Middle frontal gyrus (tissue), 1 donor: ENCODE measurements at regions not wholly inside any gene's neighbourhood (a gene's known extent, or its start where the extent isn't known, plus 50 kb on each side); places are given as distances from the start of the nearest gene placed in this dataset.
A peak's percentile ranks its signal among the peaks of the same experiment; 100 is the strongest.
"Not testable (repeated sequence)": the region's sequence is repeated elsewhere in the genome, so short reads cannot be mapped to it uniquely, and the experiment has no call there.

Experiments used
- DNase-seq: peaks from one replicate; pipeline ENCODE4 v3.0.0-alpha.2; 2015; ENCODE audit warnings: low spot score; ENCODE audit errors: extremely low spot score

DNA sequence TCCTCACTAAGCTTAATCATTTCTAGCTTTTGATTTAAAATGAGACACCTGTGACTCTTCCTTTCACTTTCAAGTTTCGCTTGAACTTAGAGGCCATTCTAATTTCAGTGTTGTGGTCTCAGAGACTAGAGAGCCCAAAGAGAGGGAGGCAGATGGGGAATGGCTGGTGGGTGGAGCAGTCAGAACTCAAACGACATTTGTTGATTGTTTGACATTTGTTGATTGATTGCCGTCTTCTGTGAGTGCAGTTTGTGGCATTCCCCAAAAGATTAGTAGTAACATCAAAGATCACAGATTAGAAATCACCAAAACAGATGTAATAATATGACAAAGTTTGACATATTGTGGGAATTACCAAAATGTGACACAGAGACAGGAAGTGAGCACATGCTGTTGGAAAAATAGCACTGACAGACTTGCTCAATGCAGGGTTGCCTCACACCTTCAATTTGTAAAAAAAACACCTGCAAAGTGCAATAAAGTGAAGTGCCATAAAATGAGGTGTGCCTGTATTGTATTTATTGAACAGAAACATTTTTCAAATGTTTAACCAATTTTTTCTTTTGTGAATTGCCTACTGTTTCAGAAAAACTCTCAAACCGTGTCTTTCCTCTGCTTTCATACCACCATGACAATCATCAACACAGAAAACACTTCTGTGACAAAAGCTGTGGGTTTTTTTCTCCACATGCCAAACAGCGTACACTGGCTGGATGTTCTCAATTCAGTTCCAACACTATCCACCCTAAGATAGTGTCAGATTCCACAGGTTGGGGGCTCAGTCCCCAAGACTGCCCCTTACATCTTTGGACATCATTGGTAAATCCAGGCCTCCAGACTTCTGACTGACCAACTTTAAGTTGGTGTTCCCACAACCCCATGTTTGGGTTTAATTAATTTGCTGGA is 376.3 kb upstream of the RGS6 start:
- no peak for DNase-seq

DNA sequence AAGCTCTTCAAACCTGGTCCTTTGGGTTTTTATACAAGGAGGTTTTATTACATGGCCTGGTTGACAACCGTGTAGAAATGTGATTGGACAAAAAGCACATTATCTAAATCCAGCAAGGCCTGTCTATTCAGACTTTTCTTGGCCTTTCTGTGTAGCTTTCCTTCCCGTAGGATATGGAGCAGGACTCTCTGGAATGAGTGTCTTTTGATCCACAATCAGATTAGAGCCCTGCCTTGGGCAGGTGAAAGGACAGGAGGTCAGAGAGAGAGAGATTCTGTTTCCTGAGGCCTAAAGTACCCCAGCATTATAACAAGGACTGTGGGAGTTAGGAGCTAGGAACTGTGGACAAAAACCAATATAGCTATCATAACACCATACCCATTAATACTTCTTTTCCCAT is 375.5 kb upstream of the RGS6 start:
- DNase-seq: no peak

DNA sequence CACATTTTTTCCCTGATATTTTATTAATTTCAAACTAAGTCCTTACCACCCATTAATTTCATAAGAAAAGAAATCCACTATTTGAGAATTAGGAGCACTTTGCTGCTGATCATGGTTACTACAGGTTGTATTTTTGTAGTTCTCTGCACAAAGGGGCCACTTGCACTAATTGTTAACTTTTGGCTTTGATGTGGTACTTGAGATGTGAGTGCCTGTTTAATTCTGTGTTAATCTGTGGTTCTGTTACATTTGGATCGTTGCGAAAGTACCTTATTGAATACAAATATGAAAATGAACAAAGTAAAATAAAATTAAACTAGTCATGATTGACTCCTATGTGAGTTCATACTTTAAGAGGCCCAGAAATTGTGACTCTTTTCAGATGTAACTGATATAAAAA is 374.9 kb upstream of the RGS6 start:
- no peak for DNase-seq

DNA sequence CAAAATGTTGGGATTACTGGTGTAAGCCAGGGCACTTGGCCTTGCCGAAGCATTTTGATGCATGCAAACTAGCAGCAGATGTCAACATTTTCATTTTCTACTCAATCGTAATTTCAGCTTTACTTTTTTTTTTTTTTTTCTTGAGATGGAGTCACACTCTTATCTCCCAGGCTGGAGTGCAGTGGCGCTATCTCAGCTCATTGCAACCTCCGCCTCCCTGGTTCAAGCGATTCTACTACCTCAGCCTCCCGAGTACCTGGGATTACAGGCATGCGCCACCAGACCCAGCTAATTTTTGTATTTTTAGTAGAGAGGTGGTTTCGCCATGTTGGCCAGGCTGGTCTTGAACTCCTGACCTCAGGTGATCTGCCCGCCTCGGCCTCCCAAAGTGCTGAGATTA is 373.3 kb upstream of the RGS6 start:
- DNase-seq: not testable (repeated sequence)

DNA sequence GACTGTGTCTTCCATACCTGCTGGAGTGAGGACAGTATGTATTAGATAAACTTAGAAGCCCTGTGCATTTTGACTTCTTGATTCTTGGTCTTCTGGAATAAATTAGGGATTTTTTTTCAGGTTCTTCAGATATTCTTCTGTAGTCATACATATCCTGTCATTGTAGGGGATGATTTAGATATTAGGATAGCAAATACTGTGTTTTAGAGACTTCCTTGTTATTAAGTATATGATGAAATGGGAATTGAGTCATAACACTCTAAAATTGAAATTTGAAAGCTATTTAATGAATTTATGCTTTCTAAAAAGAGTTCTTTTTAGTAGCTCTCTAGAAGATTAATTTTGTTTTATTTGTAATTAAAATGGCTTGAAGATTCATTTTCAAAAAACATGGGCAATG is 371.5 kb upstream of the RGS6 start:
- DNase-seq: no peak

DNA sequence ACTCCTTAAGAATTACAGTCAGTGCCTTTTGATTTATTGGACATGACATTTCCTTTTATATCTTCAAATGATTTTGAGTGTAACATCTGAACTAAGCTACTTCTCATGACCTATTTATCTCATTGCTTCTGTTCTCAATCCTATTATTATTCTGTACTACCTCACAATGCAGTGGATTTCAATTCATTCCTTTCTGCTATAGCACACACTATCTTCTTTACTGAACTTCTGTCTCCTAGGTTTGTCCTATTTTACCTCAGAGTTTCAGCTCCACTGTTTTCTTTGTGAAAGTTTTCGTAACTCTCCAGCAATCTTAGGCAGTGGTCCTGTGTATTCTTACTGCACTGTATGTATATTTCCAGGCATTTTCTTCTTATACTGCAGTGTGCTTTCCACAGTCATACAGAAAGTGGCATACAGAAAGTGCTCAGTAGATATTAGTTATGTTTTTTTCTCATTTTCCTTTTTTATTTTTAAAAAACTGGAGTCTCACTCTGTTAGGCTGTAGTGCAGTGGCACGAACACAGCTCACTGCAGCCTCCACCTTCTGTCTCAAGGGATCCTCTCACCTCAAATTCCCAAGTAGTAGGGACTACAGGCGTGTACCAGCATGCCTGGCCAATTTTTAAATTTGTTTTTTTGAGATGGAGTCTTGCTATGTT is 368.6 kb upstream of the RGS6 start:
- no peak for DNase-seq

DNA sequence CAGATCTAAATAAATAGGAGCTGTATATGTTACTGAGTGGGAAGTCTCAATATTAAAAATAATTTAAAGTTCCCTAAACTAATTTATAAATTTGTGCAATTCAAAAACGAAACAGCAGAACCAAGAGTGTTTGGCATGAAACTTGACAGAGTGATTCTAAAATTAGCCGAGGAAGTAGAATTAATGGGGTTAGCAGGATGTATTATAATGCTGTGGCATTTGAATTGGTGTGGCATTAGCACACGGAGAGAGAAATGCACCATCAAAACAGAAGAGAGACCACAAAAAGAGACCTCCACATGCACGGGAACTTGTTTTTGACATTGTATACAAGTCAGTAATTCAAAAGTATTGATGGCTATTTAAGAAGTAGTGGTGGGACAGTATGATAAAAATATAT is 366.0 kb upstream of the RGS6 start:
- DNase-seq: no peak

DNA sequence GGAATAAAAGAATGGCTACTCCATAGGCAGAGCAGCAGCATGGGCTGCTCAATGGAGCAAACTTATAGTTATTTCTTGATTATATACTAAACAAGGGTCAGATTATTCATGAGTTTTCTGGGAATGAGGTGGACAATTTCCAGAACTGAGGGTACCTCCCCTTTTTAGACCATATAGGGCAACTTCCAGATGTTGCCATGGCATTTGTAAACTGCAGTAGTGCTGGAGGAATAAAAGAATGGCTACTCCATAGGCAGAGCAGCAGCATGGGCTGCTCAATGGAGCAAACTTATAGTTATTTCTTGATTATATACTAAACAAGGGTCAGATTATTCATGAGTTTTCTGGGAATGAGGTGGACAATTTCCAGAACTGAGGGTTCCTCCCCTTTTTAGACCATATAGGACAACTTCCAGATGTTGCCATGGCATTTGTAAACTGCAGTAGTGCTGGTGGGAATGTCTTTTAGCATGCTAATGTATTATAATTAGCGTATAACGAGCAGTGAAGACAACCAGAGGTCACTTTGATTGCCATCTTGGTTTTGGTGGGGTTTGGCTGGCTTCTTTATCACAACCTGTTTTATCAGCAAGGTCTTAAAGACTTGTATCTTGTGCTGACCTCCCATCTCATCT is 364.6 kb upstream of the RGS6 start:
- DNase-seq: not testable (repeated sequence)

DNA sequence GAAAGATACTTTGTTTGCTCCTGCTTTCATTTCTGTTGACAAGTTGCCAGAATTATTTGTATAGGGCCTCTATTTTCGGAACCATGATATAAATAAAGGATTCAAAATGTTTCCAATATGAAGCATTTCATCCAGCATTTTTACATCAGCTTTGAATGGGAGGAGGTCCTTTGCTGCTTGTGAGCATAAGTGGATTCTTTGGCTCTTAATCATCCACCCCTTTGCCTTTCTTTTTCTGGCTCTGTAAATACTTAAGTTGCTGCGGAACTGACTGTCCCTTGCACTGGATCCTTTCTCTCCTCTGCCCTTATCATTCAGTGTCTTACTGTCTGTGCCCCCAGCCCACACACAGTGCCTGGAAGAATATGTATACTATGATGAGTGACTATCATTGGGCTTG is 357.3 kb upstream of the RGS6 start:
- DNase-seq: no peak

DNA sequence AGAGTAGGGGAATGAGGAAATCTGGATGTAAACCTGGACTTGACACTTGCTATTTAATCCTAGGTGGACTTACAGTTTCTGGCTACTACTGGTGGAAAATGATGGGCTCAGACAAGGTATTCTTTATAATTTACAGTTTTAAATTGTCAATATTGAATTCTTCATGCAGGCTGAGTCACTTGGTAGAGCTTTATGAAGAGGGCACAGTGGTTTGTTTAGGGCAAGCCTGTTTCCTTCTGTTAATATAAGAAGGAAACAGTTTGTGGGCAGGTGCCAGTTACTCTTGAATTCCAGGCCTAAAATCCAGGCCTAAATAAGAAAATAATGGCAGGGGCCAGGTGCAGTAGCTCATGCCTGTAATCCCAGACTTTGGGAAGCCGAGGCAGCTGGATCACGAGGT is 355.8 kb upstream of the RGS6 start:
- no peak for DNase-seq

DNA sequence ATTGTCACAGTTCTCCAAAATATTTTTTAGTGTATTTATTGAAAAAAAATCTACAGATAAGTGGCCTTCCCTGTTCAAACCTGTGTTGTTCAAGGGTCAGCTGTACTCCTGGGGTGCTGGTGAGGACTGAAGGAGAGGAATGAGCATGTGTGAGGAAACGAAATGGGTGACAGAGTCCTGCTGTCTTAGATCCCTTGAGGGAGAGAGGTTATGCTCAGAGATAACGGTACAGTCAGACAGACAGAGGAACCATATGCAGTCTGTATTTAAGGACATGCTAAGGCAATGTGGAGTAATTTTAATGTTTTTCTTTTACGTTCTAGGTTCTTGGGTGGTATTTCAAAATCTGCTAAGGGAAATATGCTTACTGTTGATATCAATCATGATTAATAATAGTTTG is 352.9 kb upstream of the RGS6 start:
- no peak for DNase-seq

DNA sequence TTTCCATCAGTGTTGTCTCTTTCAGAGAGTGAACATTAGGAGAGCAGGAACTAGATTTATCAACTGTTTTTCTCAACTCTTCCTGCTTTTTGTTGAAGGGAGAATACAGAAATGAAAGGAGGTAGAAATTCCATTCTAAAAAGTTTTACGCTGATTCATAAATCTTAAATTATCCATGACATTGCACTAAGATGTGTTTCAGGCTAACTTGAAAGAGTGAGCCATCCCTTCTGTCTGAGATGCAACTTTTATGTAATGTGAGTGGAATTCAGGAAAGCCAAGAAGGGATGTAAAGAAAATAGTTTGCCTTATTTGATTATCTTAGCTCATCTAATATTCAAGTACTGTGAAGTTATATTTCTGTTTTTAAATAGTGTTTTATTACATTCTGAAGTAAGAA is 349.5 kb upstream of the RGS6 start:
- DNase-seq: no peak

DNA sequence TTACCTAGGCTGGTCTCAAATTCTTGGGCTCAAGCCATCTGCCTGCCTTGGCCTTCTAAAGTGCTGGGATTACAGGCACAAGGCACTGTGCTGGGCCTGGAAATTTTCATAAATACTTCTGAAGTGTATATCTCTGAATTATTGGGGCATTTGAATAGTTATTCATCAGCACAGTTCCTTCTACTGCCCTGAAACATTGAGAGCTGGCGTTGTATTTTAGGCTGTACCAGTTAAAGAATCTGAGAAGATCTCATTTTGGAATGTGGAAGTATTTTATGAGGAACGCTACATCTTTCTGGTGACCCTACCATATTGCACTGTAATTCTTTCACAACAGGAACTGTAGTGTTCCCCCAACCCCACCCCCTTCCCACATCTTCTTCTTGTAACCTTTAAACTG is 349.0 kb upstream of the RGS6 start:
- DNase-seq: no peak

DNA sequence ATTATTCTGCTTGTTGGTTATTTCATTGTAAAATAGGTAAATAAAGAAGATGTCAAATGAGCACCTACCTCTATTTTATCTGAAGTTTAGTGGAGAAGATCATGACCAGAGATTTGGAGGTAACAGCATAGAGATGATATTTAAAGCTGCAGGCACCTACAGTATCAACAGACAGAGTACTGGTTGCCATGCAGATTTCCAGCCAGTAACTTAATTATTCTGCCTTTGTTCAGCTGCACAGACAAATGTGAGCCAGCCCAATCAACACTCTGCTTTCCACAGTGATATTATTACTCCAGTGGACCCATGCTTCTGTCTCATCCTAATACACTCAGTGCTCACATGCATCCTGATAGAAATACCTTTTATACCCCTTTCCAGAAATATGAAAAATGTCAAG is 348.5 kb upstream of the RGS6 start:
- no peak for DNase-seq

DNA sequence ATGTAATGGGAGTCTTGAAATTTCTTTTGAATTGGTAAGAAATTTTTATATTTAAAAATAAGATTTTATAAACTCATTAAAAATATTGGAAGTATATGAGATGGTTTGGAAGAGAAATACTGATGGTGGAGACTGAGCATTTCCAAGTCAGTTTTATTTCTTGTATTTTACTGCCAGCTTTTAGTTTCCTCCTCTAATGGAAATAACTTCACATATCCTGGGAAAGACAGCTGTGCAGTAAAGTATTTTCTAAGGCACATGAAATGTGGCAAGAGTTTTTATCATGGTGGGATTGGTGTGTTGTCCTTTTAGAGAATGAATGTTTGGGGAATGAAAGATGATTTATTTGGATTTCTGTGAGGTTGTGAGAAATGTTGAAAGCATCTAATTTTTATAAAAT is 346.9 kb upstream of the RGS6 start:
- no peak for DNase-seq

DNA sequence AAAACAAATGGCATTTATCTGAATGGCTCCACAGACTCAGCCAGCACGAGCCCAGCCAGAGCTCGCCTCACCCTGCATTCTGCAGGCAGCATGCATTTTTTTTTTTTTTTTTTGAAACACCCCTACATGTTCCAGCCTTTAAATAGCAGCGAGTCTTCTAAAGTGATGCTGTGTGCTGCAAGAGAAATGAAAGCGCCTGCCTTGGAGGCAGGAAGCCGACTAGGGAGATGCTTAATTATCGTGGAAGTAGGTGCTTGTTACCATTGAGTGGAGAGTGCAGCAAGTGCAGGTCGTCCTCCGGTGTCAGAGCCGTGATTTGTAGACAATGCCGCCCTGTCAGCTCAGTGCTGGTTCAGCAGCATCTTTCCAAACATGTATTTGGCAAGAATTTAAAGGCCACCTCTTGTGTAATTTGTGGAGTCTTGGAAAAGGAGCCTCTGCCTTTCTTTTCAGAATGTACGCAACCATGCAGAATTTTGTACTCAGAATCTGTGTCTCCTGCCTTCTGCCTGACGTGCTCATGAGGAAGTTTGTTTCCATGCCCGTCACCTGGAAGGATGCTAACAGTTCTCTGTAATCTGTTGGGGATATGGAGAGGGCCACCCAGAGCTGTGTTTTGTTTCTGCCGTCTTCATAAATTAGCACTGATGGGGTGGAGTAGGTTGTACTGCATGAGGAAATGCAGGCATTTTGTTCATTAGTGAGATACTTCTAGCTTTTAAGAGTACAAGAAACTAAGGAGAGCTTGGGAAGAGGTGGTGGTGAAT is 345.9 kb upstream of the RGS6 start:
- DNase-seq: peak; percentile 13

DNA sequence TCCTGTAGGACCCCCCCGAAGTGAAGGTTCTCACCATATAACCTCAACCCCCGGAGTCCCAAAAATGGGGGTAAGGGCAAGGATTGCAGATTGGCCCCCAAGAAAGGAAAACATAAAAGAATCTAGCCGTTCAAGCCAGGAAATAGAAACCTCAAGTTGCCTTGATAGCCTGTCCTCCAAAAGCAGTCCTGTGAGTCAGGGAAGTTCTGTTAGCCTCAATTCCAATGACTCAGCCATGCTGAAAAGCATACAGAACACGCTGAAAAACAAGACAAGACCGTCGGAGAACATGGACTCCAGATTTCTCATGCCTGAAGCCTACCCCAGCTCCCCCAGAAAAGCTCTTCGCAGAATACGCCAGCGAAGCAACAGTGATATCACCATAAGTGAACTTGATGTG is 344.2 kb upstream of the RGS6 start:
- no peak for DNase-seq

DNA sequence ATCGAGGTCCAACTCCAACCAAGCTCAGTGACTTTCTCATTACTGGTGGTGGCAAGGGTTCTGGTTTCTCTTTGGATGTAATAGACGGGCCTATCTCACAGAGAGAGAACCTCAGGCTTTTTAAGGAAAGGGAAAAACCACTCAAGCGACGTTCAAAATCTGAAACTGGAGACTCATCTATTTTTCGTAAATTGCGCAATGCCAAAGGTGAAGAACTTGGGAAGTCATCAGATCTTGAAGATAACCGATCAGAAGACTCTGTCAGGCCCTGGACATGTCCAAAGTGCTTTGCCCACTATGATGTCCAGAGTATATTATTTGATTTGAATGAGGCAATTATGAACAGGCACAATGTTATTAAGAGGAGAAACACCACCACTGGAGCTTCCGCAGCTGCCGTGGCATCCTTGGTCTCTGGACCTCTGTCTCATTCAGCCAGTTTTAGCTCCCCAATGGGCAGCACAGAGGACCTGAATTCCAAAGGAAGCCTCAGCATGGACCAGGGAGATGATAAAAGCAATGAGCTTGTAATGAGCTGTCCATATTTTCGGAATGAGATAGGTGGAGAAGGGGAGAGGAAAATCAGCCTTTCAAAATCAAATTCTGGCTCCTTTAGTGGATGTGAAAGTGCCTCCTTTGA is 343.5 kb upstream of the RGS6 start:
- no peak for DNase-seq

DNA sequence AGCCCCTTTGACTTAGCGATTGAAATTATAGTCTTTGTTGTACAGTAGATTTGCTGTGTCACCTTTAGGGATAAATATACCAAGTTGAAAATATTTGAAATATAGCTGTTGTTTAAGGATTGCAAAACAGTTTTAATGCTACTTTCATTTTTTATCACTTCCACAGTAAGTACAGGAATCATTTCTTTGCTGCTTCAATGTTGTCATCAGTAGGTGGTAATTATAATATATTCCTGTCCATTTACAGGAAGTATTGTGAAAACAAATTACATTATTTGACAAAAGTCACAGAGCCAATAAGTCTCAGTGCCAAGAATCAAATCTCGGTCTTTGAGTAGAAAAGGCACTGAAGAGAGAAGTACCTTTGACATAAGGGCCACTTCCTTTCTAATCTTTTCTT is 342.6 kb upstream of the RGS6 start:
- no peak for DNase-seq

DNA sequence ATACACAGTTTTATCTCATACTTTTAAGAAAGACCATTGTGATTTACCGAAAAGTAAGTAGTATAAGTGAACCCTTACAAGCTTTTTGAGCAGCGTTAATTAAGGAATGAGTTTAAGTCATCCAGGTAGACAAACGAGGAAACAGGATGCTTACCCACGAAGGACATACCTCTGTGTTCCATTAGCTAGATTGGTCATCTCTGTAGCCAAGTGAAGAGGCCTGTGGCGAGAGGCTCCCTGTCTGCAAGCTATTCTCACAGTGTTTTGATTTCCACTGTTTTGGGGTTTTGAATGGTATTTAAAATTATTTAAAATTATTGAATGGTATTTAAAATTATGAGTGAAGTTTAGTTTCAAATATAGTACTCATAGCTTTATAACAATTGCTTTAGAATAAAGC is 342.1 kb upstream of the RGS6 start:
- no peak for DNase-seq

DNA sequence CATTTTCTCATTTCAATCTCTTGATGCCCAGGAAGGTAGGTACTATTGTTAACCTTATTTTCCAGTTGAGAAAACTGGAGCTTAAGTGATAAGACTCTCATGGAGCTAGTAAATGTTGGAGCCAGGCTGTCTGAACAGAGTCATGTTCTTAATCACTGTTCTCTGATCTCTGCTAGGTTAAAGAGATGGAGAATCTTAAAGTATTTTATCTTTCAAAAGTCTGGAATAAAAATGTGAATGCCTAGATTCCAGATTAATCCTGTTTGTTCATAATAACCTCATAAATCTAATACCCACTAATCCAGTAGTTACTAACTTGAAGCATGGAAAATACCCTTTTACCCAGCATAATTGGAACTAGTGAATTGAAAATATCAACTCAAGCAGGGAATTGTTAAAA is 341.0 kb upstream of the RGS6 start:
- no peak for DNase-seq
